ENCODE measurements at regions not wholly inside any gene's neighbourhood (a gene's known extent, or its start where the extent isn't known, plus 50 kb on each side); places are given as distances from the start of the nearest gene placed in this dataset.

GRCh38 chr4:34245276-34245675 is 1999.0 kb downstream of the ARAP2 start:
- Histone ChIP-seq H3K9me2 (ENCODE audit: insufficient read depth) (no peaks in the 10 kb centered on the region), H3F3A (ENCODE audit: insufficient read depth) (no peaks in the 10 kb centered on the region), H3K4me1 (ENCODE audit: insufficient read depth) (no peaks in the 10 kb centered on the region), H3K4me2 (ENCODE audit: unreplicated experiment) (no peak overlapping the region), H2AFZ (no peak overlapping the region), H4K20me1 (ENCODE audit: insufficient read depth) (no peaks in the 10 kb centered on the region), H3K4me3 (no peak overlapping the region), H3K79me2 (ENCODE audit: insufficient read depth) (no peaks in the 10 kb centered on the region), H3K36me3 (ENCODE audit: low read depth) (no peaks in the 10 kb centered on the region), H3K9ac (no peak overlapping the region), H3K27ac (no peak overlapping the region), H3K27me3 (replicated peaks; ENCODE audit: insufficient read depth) (no peaks in the 10 kb centered on the region), H3K9me3 (ENCODE audit: low read depth) (no peaks in the 10 kb centered on the region)
- WGBS, 2 experiments (ENCODE audit: low coverage in 1 of 2, low lambda C conversion rate in 2 of 2, missing lambda C conversion rate in 2 of 2), result 17 to 18% methylated on average over 2 of the region's 2 CpGs
- TF ChIP-seq EZH2phosphoT487 (IDR thresholded peaks at IDR 0.05; ENCODE audit: insufficient read depth, low read depth) (no peak), EZH2 (IDR thresholded peaks at IDR 0.05; ENCODE audit: insufficient read depth, poor library complexity, severe bottlenecking) (no peak)
- no peak for DNase-seq
- in situ Hi-C loops (cut with MboI), result no loop called here

- DNase-seq, result peak; percentile 68
- in situ Hi-C loops (cut with MboI), result no loop called here
- no peaks in the 10 kb centered on the region for H3K9me2 ChIP-seq (ENCODE audit: insufficient read depth)
- no peaks in the 10 kb centered on the region for H3K4me1 ChIP-seq (ENCODE audit: insufficient read depth)
- no peak overlapping the region for H3K27ac ChIP-seq
- H2AFZ ChIP-seq, result no peak overlapping the region
- TF ChIP-seq EZH2phosphoT487 (IDR thresholded peaks at IDR 0.05; ENCODE audit: insufficient read depth, low read depth) (no peak), EZH2 (IDR thresholded peaks at IDR 0.05; ENCODE audit: insufficient read depth, poor library complexity, severe bottlenecking) (no peak)
- no peaks in the 10 kb centered on the region for H3K27me3 ChIP-seq (replicated peaks; ENCODE audit: insufficient read depth)
- no peak overlapping the region for H3K9ac ChIP-seq
- H4K20me1 ChIP-seq (ENCODE audit: insufficient read depth), result no peaks in the 10 kb centered on the region
- H3K79me2 ChIP-seq (ENCODE audit: insufficient read depth), result no peaks in the 10 kb centered on the region
- H3K4me3 ChIP-seq, result no peak overlapping the region
- no peaks in the 10 kb centered on the region for H3F3A ChIP-seq (ENCODE audit: insufficient read depth)
- 28 to 47% methylated on average over 1 of the region's 1 CpG for WGBS, 2 experiments (ENCODE audit: low coverage in 1 of 2, low lambda C conversion rate in 2 of 2, missing lambda C conversion rate in 2 of 2)
- H3K4me2 ChIP-seq (ENCODE audit: unreplicated experiment), result no peak overlapping the region
- H3K36me3 ChIP-seq (ENCODE audit: low read depth), result no peaks in the 10 kb centered on the region
- no peaks in the 10 kb centered on the region for H3K9me3 ChIP-seq (ENCODE audit: low read depth)
Observed at GRCh38 chr4:34250562-34250961, 1993.8 kb downstream of the ARAP2 start.

- no peak overlapping the region for H3K27ac ChIP-seq
- H2AFZ ChIP-seq, result no peak overlapping the region
- no peaks in the 10 kb centered on the region for H3K27me3 ChIP-seq (replicated peaks; ENCODE audit: insufficient read depth)
- no peaks in the 10 kb centered on the region for H4K20me1 ChIP-seq (ENCODE audit: insufficient read depth)
- no peaks in the 10 kb centered on the region for H3F3A ChIP-seq (ENCODE audit: insufficient read depth)
- H3K4me2 ChIP-seq (ENCODE audit: unreplicated experiment), result no peak overlapping the region
- H3K4me3 ChIP-seq, result no peak overlapping the region
- TF ChIP-seq EZH2 (IDR thresholded peaks at IDR 0.05; ENCODE audit: insufficient read depth, poor library complexity, severe bottlenecking), result no peak
- TF ChIP-seq EZH2phosphoT487 (IDR thresholded peaks at IDR 0.05; ENCODE audit: insufficient read depth, low read depth), result no peak
- H3K9ac ChIP-seq, result no peak overlapping the region
- no peaks in the 10 kb centered on the region for H3K9me3 ChIP-seq (ENCODE audit: low read depth)
- H3K4me1 ChIP-seq (ENCODE audit: insufficient read depth), result no peaks in the 10 kb centered on the region
- H3K9me2 ChIP-seq (ENCODE audit: insufficient read depth), result no peaks in the 10 kb centered on the region
- DNase-seq, result no peak
- H3K36me3 ChIP-seq (ENCODE audit: low read depth), result no peaks in the 10 kb centered on the region
- H3K79me2 ChIP-seq (ENCODE audit: insufficient read depth), result no peaks in the 10 kb centered on the region
- in situ Hi-C loops (cut with MboI), result no loop called here
Observed at GRCh38 chr4:34253239-34253638, 1991.1 kb downstream of the ARAP2 start.

GRCh38 chr4:34258176-34258575 is 1986.1 kb downstream of the ARAP2 start:
- H3K36me3 ChIP-seq (ENCODE audit: low read depth), result no peaks in the 10 kb centered on the region
- 46 to 47% methylated on average over 2 of the region's 2 CpGs for WGBS, 2 experiments (ENCODE audit: low coverage in 1 of 2, low lambda C conversion rate in 2 of 2, missing lambda C conversion rate in 2 of 2)
- no peaks in the 10 kb centered on the region for H4K20me1 ChIP-seq (ENCODE audit: insufficient read depth)
- no peaks in the 10 kb centered on the region for H3K9me3 ChIP-seq (ENCODE audit: low read depth)
- no peak overlapping the region for H3K27ac ChIP-seq
- H2AFZ ChIP-seq, result no peak overlapping the region
- no peak for DNase-seq
- H3K9ac ChIP-seq, result no peak overlapping the region
- H3K4me1 ChIP-seq (ENCODE audit: insufficient read depth), result no peaks in the 10 kb centered on the region
- TF ChIP-seq EZH2 (IDR thresholded peaks at IDR 0.05; ENCODE audit: insufficient read depth, poor library complexity, severe bottlenecking) (no peak), EZH2phosphoT487 (IDR thresholded peaks at IDR 0.05; ENCODE audit: insufficient read depth, low read depth) (no peak)
- H3K79me2 ChIP-seq (ENCODE audit: insufficient read depth), result no peaks in the 10 kb centered on the region
- no peak overlapping the region for H3K4me2 ChIP-seq (ENCODE audit: unreplicated experiment)
- in situ Hi-C loops (cut with MboI), result no loop called here
- H3K4me3 ChIP-seq, result no peak overlapping the region
- H3K27me3 ChIP-seq (replicated peaks; ENCODE audit: insufficient read depth), result no peaks in the 10 kb centered on the region
- H3K9me2 ChIP-seq (ENCODE audit: insufficient read depth), result no peaks in the 10 kb centered on the region
- H3F3A ChIP-seq (ENCODE audit: insufficient read depth), result no peaks in the 10 kb centered on the region

- Histone ChIP-seq H3K9me3 (ENCODE audit: low read depth) (no peaks in the 10 kb centered on the region), H3K79me2 (ENCODE audit: insufficient read depth) (no peaks in the 10 kb centered on the region), H3K36me3 (ENCODE audit: low read depth) (no peaks in the 10 kb centered on the region), H3K27ac (no peak overlapping the region), H3K4me2 (ENCODE audit: unreplicated experiment) (no peak overlapping the region), H4K20me1 (ENCODE audit: insufficient read depth) (no peaks in the 10 kb centered on the region), H3K4me1 (ENCODE audit: insufficient read depth) (no peaks in the 10 kb centered on the region), H3F3A (ENCODE audit: insufficient read depth) (no peaks in the 10 kb centered on the region), H2AFZ (no peak overlapping the region), H3K27me3 (replicated peaks; ENCODE audit: insufficient read depth) (no peaks in the 10 kb centered on the region), H3K4me3 (no peak overlapping the region), H3K9ac (no peak overlapping the region), H3K9me2 (ENCODE audit: insufficient read depth) (no peaks in the 10 kb centered on the region)
- 33% methylated on average over 2 of the region's 2 CpGs for WGBS, 2 experiments (ENCODE audit: low coverage in 1 of 2, low lambda C conversion rate in 2 of 2, missing lambda C conversion rate in 2 of 2)
- no peak for TF ChIP-seq EZH2phosphoT487 (IDR thresholded peaks at IDR 0.05; ENCODE audit: insufficient read depth, low read depth)
- TF ChIP-seq EZH2 (IDR thresholded peaks at IDR 0.05; ENCODE audit: insufficient read depth, poor library complexity, severe bottlenecking), result no peak
- DNase-seq, result no peak
- in situ Hi-C loops (cut with MboI), result no loop called here
Observed at GRCh38 chr4:34261799-34262314, 1982.5 kb downstream of the ARAP2 start.
